ENCODE measurements at regions not wholly inside any gene's neighbourhood (a gene's known extent, or its start where the extent isn't known, plus 50 kb on each side); places are given as distances from the start of the nearest gene placed in this dataset.

DNA sequence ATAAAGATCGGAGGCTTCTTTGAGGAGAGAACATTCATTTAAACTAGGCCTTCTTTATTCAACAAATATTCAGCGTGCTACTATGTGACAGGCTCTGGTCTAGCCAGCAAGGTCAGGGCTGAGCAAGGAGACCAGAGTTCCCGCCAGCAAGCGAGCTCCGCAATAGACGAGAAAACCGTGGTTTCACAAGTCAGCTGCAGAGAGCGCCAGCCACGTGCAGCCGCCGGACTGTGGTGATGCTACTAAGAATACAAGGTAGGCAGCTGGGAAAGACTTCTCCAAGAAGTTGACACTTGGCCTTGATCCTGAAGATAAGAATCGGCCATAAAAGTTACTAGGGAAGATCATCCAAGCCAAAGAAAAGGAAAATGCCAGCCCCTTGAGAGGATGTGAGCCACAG is 533.7 kb upstream of the SALL3 start:
- H3K27ac Mint-ChIP-seq (ENCODE audit: unreplicated experiment) = no peak overlapping the region
- no peak for DNase-seq (ENCODE audit: low read depth, low spot score)
- H3K36me3 Mint-ChIP-seq (ENCODE audit: low read depth) = no peaks in the 10 kb centered on the region
- no peaks in the 10 kb centered on the region for H3K4me1 Mint-ChIP-seq
- TF ChIP-seq CTCF (conservative IDR thresholded peaks at IDR 0.05) = no peak
- no peaks in the 10 kb centered on the region for H3K9me3 Mint-ChIP-seq
- H3K4me3 Mint-ChIP-seq = no peak overlapping the region
- H3K27me3 Mint-ChIP-seq (ENCODE audit: low read depth) = no peaks in the 10 kb centered on the region

DNA sequence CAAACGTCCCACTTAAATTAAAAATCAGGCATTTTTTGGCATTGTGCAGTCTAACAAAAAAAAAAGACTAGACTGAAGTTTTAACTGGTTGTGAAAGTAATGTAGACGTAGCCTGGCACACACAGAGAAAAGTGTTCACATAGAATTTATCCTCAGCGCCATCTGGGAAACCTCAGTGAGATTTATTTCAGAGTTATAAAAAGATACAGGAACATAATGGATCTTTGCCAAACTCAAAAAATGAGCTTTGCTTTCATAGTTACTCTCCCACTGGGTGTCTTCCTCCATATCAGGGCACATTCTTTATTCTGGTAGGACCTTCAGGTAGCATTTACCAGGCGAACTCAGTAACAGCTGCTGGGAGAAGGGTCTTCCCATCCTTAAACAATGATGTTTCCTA is 532.4 kb upstream of the SALL3 start:
- no peak for DNase-seq (ENCODE audit: low read depth, low spot score)
- no peak for TF ChIP-seq CTCF (conservative IDR thresholded peaks at IDR 0.05)
- H3K4me1 Mint-ChIP-seq = peaks cover 8% of the 10 kb centered on the region
- no peaks in the 10 kb centered on the region for H3K27me3 Mint-ChIP-seq (ENCODE audit: low read depth)
- H3K9me3 Mint-ChIP-seq = no peaks in the 10 kb centered on the region
- H3K27ac Mint-ChIP-seq (ENCODE audit: unreplicated experiment) = no peak overlapping the region
- H3K36me3 Mint-ChIP-seq (ENCODE audit: low read depth) = no peaks in the 10 kb centered on the region
- H3K4me3 Mint-ChIP-seq = no peak overlapping the region

- Mint-ChIP-seq H3K4me1 (peaks cover 8% of the 10 kb centered on the region), H3K27ac (ENCODE audit: unreplicated experiment) (no peak overlapping the region), H3K4me3 (no peak overlapping the region), H3K27me3 (ENCODE audit: low read depth) (no peaks in the 10 kb centered on the region), H3K9me3 (no peaks in the 10 kb centered on the region), H3K36me3 (ENCODE audit: low read depth) (no peaks in the 10 kb centered on the region)
- TF ChIP-seq CTCF (conservative IDR thresholded peaks at IDR 0.05) = peak; percentile 14
- no peak for DNase-seq (ENCODE audit: low read depth, low spot score)
Measured at GRCh38 chr18:78448106-78448505, 531.5 kb upstream of the SALL3 start.

GRCh38 chr18:78448591-78448990 is 531.0 kb upstream of the SALL3 start:
- H3K4me1 Mint-ChIP-seq = peaks cover 8% of the 10 kb centered on the region

GRCh38 chr18:78454221-78454620 is 525.4 kb upstream of the SALL3 start:
- H3K4me3 Mint-ChIP-seq = no peak overlapping the region
- TF ChIP-seq CTCF (conservative IDR thresholded peaks at IDR 0.05) = no peak
- H3K27ac Mint-ChIP-seq (ENCODE audit: unreplicated experiment) = no peak overlapping the region
- no peak for DNase-seq (ENCODE audit: low read depth, low spot score)
- H3K9me3 Mint-ChIP-seq = no peaks in the 10 kb centered on the region
- H3K36me3 Mint-ChIP-seq (ENCODE audit: low read depth) = no peaks in the 10 kb centered on the region
- H3K4me1 Mint-ChIP-seq = peaks cover 8% of the 10 kb centered on the region
- H3K27me3 Mint-ChIP-seq (ENCODE audit: low read depth) = no peaks in the 10 kb centered on the region

More at GRCh38 chr18:78448591-78448990, 531.0 kb upstream of the SALL3 start:
- TF ChIP-seq CTCF (conservative IDR thresholded peaks at IDR 0.05) = no peak
- Mint-ChIP-seq H3K9me3 (no peaks in the 10 kb centered on the region), H3K27ac (ENCODE audit: unreplicated experiment) (no peak overlapping the region), H3K4me3 (no peak overlapping the region), H3K27me3 (ENCODE audit: low read depth) (no peaks in the 10 kb centered on the region), H3K36me3 (ENCODE audit: low read depth) (no peaks in the 10 kb centered on the region)
- DNase-seq (ENCODE audit: low read depth, low spot score) = no peak

GRCh38 chr18:78455386-78455785 is 524.2 kb upstream of the SALL3 start:
- Mint-ChIP-seq H3K27me3 (ENCODE audit: low read depth) (no peaks in the 10 kb centered on the region), H3K27ac (ENCODE audit: unreplicated experiment) (no peak overlapping the region), H3K4me3 (no peak overlapping the region), H3K9me3 (no peaks in the 10 kb centered on the region), H3K36me3 (ENCODE audit: low read depth) (no peaks in the 10 kb centered on the region), H3K4me1 (peaks cover 8% of the 10 kb centered on the region)
- no peak for TF ChIP-seq CTCF (conservative IDR thresholded peaks at IDR 0.05)
- DNase-seq (ENCODE audit: low read depth, low spot score) = no peak

All from neural crest cell (in vitro differentiated cells).